B cell (primary cell): ENCODE measurements at regions not wholly inside any gene's neighbourhood (a gene's known extent, or its start where the extent isn't known, plus 50 kb on each side); places are given as distances from the start of the nearest gene placed in this dataset.

Experiments
- EZH2 ChIP-seq: IDR thresholded peaks from 2 replicates; pipeline ENCODE4 v1.6.1; 2012; ENCODE audit warnings: borderline replicate concordance, low read depth, mild to moderate bottlenecking, moderate library complexity, low read length; ENCODE audit not compliant: insufficient read depth, poor library complexity, severe bottlenecking
- TF ChIP-seq, protein P1 (sequence below): fragments of 200-600 bp; IDR thresholded peaks from one replicate; pipeline ENCODE4 v1.8.0; 2022; ENCODE audit warnings: antibody characterized with exemption, mild to moderate bottlenecking

DNA sequence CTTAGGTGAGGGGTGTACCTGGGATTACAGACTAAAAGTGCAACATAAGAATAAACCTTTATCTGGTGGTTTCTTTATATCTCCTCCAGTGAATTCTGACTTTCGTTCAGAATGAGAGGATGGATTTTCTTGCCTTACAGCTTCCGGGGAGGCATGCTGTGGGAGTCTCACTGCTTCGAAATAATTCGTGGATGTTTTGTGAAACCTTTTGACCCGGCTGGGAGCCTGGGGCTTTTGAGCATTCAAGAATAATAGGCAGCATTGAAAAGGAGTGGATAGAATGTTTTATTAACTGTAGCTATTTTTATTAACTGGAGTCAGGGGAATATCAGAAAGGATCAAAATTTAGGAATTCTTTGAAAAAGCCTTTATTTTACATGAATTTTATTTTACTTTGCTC is 149.1 kb downstream of the RWDD3 start:
- TF ChIP-seq, protein P1, sequence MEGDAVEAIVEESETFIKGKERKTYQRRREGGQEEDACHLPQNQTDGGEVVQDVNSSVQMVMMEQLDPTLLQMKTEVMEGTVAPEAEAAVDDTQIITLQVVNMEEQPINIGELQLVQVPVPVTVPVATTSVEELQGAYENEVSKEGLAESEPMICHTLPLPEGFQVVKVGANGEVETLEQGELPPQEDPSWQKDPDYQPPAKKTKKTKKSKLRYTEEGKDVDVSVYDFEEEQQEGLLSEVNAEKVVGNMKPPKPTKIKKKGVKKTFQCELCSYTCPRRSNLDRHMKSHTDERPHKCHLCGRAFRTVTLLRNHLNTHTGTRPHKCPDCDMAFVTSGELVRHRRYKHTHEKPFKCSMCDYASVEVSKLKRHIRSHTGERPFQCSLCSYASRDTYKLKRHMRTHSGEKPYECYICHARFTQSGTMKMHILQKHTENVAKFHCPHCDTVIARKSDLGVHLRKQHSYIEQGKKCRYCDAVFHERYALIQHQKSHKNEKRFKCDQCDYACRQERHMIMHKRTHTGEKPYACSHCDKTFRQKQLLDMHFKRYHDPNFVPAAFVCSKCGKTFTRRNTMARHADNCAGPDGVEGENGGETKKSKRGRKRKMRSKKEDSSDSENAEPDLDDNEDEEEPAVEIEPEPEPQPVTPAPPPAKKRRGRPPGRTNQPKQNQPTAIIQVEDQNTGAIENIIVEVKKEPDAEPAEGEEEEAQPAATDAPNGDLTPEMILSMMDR, result no peak
- no peak for TF ChIP-seq EZH2
